ENCODE measurements at regions not wholly inside any gene's neighbourhood (a gene's known extent, or its start where the extent isn't known, plus 50 kb on each side); places are given as distances from the start of the nearest gene placed in this dataset.

DNA sequence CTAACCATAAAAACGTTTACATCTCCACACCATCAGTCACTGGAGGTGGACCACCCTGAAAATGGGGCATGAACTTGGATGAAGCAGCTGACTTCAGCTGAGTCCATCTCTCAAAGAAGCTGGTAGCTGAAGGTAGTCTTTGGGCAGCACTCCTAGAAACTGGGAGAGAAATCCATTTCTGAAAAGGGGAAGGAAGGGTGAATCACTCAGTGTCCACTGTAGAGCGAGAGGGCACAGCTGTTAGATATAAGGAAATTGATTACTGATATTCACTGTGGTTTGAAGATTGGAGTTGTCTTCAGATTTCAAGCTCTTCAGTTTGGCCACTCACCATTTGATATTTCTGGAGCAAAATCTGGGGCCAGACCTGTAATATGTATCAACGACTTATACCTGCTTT is 499.0 kb upstream of the UBE2E2 start:
- TF ChIP-seq, protein P1, sequence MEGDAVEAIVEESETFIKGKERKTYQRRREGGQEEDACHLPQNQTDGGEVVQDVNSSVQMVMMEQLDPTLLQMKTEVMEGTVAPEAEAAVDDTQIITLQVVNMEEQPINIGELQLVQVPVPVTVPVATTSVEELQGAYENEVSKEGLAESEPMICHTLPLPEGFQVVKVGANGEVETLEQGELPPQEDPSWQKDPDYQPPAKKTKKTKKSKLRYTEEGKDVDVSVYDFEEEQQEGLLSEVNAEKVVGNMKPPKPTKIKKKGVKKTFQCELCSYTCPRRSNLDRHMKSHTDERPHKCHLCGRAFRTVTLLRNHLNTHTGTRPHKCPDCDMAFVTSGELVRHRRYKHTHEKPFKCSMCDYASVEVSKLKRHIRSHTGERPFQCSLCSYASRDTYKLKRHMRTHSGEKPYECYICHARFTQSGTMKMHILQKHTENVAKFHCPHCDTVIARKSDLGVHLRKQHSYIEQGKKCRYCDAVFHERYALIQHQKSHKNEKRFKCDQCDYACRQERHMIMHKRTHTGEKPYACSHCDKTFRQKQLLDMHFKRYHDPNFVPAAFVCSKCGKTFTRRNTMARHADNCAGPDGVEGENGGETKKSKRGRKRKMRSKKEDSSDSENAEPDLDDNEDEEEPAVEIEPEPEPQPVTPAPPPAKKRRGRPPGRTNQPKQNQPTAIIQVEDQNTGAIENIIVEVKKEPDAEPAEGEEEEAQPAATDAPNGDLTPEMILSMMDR (IDR thresholded peaks at IDR 0.05) = no peak
- TF ChIP-seq POLR2A (IDR thresholded peaks at IDR 0.05) = no peak
